GM10266 (cell line): ENCODE measurements at regions not wholly inside any gene's neighbourhood (a gene's known extent, or its start where the extent isn't known, plus 50 kb on each side); places are given as distances from the start of the nearest gene placed in this dataset.

Experiments
- DNase-seq: peaks from one replicate; pipeline ENCODE4 v3.0.0; 2012; ENCODE audit errors: extremely low spot score
- CTCF ChIP-seq: IDR thresholded peaks from 2 replicates; pipeline ENCODE4 v1.5.1; 2012; ENCODE audit warnings: mild to moderate bottlenecking, low read depth; ENCODE audit not compliant: control insufficient read depth, insufficient read depth; ENCODE audit errors: missing control alignments

DNA sequence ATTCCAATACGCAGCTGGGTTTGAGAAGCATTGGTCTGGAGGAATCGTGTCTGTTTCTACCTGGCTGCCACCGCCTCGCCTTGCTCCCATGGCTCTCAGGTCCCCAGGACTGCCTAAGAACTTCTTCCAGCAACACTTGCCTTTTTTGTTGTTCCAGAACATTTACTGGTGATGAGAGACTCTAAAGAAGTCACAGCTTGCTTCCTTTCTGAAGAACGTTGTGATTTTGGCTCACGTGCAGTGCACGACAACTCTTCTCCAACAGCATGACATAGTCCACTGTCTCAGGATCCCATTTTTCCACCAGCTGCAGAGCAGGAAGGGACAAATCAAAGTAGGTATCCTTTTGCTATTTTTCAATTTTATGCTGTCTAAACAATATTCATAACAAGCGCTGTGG is 940.9 kb downstream of the SLC4A3 start:
- DNase-seq = no peak
- no peak for TF ChIP-seq CTCF

DNA sequence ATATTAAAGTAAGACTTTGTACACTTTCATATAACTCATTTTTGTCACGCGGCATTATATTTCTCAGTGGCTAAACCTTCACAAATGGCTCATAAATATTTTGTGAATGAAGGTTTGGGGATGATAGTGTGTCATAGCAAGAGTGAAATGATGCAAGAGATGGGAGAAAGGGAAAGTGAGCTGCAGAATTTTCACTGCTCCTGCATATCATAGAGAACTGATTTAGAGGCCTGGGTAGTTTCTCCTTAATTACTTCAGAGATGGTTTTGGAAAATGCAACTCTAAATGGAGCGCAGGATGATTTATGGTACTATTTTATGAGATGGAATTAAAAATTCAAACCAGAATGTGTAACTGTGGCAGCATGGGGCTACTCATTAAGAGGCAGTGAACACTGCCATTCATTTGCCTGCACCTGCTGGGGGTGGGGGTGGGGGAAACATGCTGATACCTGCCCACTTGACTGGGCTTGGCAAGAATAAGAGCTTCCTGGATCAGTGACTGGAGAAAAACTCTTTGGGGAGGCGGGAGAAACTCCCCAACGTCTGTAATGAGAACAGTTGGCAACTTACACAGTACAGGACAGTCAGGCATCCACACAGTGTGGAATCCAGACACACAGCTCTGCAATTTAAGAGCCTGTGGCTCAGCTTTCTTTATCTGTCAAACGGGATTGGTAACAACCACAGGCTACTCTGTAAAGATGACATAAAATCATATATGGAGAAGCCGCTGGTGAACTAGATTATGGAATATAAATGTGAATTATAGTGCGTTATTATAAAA is 941.9 kb downstream of the SLC4A3 start:
- DNase-seq = no peak
- no peak for TF ChIP-seq CTCF

DNA sequence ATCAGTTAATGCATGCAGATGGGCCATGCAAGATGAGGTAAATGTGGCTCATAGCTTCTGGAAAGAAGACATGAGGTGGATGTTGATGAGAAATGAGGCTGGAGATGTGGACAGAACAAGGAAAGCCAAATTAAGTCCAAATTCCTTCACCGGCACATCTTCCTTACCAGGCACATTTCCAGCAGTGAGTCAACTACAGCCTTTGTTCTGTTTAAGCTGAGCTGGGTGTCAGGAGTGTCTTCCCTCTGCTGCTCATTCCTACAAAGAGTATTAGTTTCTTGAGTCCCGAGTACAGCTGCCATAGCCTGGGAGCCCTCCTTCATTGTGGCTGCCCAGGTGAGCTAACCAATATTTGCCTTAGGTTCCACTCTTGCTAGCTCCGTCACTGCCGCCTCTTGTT is 945.0 kb downstream of the SLC4A3 start:
- TF ChIP-seq CTCF = no peak
- no peak for DNase-seq

GRCh38 chr2:220574038-220574437 is 946.6 kb downstream of the SLC4A3 start:
- no peak for TF ChIP-seq CTCF
- no peak for DNase-seq

- DNase-seq = no peak
- TF ChIP-seq CTCF = no peak
Observed at GRCh38 chr2:220575963-220576362, 948.5 kb downstream of the SLC4A3 start.

- no peak for DNase-seq
- no peak for TF ChIP-seq CTCF
Observed at GRCh38 chr2:220579452-220579851, 952.0 kb downstream of the SLC4A3 start.

GRCh38 chr2:220580113-220580512 is 952.7 kb downstream of the SLC4A3 start:
- no peak for DNase-seq
- TF ChIP-seq CTCF = no peak
